NCI-H2107 (cell line): ENCODE measurements at regions not wholly inside any gene's neighbourhood (a gene's known extent, or its start where the extent isn't known, plus 50 kb on each side); places are given as distances from the start of the nearest gene placed in this dataset.

Experiments
- DNase-seq: peaks from one replicate; lab custom pipeline; 2025; lab: John Stamatoyannopoulos, UW

DNA sequence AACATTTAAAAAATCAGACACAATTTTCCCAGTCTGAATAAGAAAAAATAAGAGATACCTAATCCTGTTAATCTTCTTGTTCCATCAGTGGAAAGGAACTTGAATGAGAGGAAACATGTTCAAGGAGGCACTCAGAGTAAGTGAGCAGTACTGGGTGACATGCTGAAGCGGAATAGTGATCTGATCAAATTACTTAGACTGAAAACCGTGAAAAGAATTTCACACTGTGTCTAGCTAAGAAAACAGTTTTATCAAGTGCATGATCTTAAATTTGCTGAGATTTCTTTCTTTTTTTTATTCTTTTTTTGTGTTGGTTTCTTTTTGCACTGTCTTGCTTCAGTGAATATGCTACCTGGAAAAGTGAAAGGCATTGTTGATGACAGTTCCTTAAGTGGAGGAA, 249.5 kb upstream of the SLC10A2 start:
- no peak for DNase-seq

DNA sequence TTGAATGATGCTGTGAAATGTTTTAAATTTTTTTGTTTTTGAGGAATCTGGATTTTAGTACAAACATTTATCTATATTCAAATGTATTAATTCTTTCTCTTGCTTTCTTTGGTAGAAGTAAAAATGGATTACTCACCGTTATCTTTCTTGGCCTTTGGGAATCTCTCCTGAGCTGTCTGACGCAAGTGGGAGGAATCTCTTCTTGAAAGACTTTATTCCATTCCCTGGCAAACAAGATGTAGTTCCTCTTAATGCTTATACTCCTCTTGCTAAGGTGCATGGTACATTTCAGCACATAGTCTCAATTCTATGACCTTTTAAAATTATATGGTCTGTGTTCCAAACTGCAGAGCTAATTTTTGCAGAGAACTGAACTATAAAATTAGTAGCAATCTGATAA, 246.2 kb upstream of the SLC10A2 start:
- DNase-seq, result no peak

DNA sequence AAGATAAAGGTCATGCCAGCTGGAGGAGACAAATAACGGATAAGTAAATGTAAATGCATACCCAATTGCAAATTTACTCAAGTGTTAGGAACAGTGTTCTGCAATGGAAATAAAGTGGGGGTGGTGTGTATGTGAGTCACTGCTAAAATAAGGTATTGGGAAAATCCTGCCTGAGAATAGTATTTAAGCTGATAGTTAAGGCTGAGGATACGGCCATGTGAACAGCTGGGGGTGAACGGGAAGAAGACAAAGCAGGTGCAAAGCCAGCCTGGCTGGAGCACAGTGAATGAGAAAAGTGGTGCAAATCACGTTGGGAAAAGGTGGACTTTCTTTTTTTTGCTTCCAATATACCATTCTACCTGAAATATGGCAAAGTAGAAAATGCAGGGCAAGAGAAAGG, 242.4 kb upstream of the SLC10A2 start:
- DNase-seq, result no peak

DNA sequence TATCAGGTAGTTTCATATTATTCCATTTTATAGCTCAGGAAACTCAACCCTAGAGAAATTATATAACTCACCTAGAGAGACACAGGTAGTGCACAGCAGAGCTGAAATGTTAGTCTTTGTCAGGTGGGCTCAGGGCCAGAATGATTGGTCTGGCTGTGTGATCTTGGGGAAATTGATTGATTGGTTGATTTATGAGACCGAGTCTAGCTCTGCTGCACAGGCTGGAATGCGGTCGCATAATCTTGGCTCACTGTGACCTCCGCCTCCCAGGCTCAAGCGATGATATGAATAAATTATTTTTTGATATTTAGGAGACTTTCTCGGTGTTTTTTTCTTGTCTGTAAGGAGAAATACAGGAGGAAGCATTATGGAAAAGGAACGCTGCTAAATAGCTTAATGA, 239.9 kb upstream of the SLC10A2 start:
- DNase-seq, result no peak

DNA sequence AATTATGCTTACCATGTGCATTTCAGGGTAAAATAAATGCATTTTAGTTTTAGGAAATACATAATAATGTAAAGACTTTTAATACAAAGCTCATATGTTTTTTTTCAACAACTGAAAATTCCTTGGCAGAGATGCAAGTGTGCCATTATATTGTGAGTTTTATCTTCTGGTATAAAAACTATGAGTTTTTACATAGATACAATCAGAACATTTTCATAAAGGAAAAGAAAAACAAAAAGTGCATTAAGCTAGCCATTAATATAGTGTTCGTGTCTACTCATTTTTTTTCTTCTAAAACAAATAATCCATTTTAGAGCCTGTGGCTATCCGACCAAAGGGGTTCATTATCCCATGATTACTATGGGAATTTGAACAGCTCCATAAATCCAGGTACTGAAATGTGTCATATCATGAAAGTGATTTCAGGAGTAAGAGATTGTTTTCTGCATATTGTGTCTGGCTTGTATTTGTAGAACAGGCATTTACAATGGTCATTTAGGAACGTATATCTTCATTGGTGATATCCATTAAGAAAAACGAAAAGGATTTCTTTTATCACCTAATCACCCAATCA, 236.9 kb upstream of the SLC10A2 start:
- DNase-seq, result no peak

DNA sequence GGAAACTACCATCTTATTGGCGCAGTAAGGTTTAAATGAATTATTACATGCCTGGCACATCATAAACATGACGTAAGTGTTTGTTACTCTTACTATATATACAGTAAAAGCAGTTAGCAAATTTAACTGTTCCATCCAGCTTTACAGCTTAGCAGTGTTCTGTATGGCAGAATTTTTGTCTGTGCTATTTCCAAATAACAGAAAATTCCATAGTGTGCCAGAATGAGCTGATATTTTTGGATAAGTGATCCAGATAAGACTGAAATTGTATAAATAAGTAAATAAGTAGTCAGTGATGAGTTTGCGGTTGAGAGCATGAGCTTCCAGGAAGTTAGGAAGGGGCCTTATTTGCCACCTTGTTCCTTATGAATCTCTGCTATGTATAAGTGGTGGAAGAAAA, 236.5 kb upstream of the SLC10A2 start:
- DNase-seq, result no peak

DNA sequence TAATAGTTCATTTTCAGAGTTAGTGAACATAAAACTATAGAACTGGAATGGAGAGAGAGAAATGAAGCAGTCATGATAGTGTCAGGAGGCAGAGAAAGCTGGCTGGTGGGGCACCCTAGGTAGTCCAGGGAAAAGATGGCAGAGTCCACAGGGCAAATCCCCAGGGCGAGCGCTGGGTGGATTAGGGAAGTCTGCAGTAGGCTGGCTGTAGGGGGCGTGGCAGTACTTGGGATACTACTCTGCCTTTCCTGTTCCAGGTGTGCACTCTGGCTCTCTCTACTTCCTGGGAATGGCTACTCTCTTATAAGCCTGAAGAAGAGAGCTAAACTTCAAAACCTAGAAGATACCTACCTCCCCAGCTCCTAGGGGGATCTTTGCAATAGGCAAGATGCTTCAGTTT, 232.9 kb upstream of the SLC10A2 start:
- DNase-seq, result no peak

DNA sequence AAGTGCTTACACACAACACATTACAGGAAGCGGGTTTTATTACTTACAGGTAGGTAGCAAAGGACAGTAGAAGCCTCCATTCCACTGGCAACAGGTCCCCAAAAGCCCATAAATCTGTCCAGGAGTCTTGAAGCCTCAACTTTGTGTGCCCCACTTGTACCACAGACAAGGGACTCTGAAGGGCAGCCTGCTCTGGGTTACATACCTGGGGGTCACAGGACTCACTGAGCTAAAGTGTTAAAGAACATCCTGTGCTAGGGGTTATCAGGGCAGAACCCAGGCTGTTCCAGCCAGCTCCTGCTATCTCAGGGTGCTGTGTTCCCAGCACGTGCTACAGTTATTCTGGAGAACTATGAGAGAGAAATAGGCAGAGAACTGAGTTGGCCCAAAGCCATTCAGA, 230.9 kb upstream of the SLC10A2 start:
- no peak for DNase-seq

DNA sequence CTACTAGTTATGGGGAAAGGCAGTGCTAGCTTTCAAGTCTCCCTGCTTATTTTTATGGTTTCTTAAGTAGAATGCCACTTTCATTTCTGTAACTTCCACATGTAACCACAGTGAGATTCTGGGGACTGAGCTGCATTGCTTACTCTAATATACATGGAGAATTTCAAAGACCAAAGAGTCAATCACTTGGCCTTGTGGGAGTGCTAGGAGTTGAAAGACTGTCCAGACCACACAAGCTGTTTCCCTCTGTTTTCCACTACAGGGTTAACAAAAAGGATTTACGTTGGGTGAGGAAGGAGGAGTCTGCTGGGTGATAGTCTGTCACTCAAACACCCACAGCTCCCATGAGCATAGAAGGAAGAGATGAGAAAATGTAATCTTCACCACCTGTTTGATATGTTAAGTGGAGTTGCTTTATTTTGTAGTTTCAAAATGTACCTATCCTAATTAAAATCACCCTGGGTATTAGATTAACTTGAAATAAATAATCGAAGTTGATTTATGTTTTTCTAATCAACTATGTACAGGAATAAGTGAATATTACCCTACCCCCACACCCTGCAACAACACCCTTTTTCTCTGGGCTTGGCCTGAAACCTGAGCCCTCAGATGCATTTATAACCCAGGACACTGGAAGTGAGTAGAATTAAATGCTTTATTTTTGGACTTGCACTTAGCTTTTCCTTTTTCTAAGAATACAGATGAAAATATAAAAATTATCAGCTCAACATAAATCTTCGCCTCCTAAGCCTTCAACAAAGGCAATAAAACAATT, 225.8 kb upstream of the SLC10A2 start:
- no peak for DNase-seq

DNA sequence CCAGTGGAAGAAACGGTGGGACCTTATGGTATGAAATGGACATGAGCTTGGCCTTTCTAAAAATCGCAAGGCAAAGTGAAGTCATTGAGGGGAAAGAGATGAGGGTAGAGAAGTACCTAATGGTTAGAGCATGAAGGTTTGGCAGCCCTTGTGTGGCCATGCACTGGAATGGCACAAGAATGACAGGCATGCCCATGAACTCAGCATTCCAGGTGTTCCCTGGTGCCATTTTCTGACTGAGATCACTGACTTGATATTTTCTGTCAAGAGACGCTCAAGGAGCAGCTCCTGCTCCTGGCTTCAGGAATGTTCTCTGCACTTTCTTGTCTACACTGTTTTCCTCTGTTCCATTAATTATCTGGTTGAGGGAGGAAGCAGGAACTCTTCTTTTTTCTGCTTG, 225.0 kb upstream of the SLC10A2 start:
- DNase-seq, result no peak

DNA sequence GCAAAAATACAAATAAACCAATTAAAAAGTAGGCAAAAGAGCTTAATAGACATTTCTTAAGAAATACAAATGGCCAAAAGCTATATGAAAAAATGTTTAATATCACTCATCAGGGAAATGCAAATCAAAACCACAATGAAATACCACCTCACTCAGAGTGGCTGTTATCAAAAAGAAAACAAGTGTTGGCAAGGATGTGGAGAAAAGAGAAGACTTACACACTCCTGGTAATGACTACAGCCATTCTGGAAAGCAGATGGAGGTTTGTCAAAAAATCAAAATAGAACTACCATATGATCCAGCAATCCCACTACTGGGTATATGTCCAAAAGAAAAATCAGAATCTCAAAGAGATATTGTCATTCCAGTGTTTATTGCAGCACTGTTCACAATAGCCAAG, 223.5 kb upstream of the SLC10A2 start:
- no peak for DNase-seq

DNA sequence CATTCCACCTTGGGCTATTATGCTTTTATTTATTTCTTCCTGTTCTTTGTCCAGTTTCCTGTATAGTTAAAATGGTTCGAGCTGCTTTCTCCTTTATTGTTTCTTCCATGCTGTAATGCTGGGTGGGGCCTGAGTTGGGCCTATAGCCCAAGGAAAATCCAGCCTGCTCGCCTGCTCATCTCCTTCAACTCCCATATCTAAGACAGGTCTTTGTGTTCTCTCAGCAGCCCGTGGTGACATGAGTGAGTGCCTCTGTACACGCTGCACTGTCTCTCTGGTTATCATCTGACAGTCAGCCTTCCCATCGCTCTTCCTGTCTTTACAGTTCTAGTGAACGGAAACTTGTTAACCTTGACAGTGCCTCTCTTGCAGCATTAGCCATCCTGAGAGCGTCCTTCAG, 221.9 kb upstream of the SLC10A2 start:
- no peak for DNase-seq

DNA sequence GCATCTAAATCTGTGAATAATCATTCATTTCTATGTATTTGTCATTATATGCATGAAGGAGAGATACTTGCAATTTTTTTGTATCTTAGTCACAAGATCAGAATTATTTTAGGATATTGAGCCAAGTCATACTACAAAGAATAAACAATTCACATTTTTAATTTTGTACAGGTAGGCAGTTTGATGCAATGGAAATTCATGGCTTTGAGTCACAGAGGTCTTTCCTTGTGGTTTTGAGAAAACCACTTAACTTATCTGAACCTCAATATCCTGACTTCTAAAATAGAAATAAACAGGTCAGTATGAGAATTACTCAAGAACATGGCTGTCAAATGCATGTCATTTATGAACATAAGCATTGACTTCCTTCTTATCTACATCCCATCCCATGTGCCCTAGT, 221.4 kb upstream of the SLC10A2 start:
- no peak for DNase-seq

DNA sequence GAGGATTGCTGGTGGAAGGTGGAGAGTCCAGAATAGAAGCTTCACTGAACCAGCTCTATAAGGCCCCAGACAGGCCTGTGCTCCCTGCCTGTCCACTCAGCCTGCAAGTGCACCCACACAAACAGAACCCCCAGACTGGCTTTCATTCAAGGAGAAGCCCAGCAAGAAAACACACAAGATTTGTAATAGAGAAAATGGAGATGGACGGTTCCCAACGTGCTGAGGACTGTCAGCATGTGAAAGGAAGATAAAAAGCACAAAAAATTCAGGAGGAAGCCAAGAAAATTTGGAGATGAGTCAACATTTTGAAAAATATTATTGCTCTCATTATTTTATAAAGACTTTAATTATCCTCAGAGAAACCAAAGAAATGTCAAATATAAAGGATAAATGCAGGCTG, 218.2 kb upstream of the SLC10A2 start:
- no peak for DNase-seq

DNA sequence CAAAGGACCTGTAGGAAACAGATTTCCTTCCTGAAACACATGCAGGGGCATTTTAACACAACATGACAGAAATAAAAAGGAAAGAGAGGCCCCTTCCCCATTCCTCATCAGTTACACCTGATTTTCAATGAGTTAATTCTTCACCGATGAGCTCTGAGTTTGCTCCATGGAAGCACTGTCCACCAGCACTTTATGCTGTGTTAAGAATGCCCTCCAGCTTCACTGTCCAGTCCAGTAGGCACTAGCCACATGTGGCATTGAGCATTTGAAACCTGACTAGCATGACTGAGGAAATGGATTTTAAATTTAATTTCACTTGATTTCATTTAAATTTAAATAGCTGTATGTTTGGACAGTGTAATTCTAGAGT, 217.2 kb upstream of the SLC10A2 start:
- DNase-seq, result no peak

DNA sequence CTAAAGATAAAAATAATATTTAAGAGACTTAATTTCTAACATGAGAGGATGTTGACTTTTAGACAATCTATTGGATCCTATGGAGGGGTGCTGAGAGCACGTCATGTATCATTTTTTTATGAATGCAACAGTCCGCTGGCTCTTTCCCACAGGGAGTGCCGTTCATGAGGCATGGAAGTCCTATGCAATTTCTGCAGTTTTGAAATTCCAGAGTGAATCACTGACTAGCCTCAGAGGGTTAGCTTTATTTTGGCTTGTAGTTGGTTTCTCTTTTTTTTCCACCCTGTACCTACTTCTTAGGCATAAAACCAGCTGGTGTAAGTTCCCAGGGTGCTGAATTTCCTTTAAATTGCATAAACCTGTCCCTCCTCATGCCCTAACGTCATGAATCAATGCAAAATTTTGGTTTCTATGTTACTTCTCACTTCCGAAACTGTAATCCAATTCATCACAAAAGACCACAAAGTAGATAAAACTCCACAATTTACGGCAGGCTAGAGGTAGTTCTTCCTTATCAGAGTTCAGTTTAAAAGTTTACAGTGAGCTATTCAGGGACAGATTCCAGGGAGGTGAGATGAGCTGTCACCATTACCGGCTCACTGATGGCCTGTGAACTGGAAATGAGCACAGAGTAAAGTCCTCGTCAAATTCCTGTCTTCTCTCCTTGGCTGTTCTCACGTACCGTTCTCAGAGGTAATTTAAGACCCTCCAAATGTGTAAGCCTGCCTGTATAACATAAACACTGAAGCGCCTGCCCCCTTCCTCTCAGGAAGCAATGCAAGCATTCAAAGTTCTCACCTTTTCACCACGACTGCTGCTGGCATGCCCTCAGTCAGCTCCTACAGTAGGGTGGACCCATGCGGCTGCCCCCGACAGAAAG, 216.6 kb upstream of the SLC10A2 start:
- no peak for DNase-seq

DNA sequence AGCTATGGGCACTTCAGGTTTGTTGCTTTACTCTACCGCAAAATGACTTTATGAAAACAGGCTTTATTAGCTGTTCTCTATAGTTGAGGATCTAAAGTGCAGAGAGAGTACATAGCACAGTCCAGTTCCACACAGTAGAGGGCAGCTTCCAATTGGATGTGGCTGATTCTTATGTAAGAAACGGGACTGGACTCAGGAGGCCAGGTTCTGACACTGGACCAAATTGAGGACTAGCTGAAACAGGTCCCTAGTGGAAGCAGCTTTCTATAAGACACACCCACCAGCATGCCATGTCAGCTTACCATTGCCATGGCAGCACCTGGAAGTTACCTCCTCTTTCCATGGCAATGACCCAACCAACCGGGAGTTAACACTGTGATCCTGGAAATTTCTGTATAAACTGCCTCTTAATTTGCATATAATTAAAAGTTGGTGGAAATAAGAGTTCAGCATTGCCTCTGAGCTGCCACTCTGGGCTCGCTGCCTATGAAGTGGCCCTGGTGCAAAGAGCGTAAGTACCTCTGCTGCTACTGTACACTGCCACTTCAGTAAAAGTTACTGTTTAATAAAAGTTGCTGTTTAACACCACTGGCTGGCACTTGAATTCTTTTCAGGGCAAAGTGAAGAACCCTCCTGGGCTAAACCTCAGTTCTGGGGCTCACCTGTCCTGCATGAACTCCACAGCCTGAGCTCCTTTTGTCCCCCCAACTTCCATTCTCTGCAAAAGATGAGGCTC, 211.9 kb upstream of the SLC10A2 start:
- no peak for DNase-seq

DNA sequence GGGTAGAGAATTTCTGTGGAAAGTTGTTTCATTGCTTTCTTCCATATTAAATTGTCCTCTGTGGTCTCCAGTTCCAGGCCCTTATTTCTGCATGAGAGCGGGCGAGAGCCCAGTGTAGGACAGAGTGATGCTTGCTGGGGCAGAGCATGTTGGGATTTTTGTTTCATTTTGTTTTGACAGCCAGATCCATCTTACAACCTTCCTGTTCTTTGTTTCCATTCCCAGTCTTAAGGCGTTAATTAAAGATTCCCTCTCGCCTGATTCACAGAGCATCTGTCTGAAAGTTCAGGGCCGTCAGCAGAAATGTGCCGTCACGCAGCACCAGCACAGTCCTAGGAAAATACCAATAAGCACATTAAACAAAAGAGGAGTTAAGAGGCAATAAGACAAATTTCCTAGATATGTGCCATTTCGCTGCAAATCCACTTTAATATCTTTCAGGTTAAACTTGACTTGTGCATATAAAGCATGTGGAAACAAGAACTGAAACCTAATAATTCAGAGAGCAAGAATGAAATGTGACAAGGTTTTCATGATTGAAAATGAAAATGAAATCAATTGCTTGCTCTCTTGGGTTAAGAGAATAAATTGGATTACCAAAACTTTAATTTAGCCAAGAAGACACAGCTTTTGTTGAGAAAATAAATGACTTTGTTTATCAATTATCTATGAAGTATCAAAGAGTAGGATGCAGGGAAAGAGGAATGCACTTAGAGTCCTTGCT, 210.7 kb upstream of the SLC10A2 start:
- DNase-seq, result no peak

DNA sequence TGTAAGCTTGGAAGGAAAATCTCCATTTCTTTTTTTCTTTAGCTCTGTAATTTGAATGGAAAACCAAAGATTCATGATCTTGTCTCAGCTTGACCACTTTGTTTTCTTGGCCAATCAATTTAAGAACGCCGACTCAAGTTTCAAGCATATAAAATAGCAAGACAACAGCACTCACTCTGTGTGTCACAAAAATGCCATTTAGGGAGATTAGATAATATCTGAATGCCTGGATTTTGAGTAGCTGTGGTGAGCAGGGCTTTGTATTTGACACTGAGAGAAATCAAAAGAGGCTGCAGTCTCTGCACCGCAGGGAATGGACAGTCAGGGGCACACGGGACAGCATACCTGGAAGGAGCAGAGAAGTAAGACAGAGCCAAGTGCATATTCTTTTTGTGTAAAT, 209.5 kb upstream of the SLC10A2 start:
- DNase-seq, result no peak

DNA sequence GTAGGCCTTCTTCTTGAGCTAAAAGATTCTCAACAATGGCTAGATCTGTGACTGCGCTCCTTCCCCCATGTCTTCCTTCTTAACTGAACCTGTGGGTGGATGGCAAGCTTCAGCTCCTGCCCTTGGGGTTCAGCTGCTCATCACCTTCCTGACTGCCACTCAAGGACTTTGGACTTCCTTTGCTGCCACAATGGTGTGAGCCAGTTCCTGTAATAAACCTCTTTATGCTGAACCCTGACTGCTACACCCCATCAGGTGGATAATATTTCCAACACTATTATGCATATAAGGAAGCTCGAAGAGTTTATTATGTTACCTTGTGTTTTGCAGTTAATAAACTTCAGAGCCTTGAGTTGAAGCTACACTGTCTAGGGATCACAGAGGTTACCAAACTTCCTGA, 208.9 kb upstream of the SLC10A2 start:
- no peak for DNase-seq

DNA sequence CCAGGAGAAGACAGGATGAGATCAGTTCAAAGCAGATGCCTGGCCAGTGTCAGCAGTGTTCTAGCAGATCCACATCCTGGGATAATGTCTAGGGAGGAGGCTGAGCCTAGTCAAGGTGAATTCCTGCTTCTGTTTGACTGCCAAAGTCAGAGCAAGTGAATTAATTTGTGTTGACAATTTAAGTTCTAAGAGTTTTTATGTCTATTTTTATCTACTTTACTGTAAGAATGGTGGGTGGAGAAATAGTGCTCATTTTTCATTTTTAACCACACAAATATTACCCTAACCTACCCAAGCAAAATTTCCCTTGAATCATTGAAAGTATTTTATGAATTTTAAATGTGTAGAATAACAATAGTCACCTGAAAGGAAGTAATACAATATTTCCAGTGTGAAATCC, 207.6 kb upstream of the SLC10A2 start:
- DNase-seq, result no peak

DNA sequence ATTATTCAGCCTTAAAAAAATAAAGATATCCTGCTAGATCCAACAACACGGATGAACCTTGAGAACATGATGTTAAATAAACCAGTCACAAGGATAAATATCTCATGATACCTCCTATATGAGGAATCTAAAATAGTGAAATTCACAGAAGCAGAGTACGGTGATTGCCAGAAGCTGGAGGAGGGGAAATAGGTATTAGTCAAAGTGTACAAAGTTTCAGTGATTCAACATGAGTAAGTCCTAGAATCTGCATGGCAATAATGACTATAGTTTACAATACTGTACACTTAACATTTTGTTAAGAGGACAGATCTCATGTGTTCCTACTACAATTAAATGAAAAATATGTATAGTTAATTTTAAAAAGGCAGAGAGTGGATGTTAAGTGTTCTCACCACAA, 206.6 kb upstream of the SLC10A2 start:
- DNase-seq, result no peak
